HG02870 (cell line): ENCODE measurements at regions not wholly inside any gene's neighbourhood (a gene's known extent, or its start where the extent isn't known, plus 50 kb on each side); places are given as distances from the start of the nearest gene placed in this dataset.
"Not testable (repeated sequence)": the region's sequence is repeated elsewhere in the genome, so short reads cannot be mapped to it uniquely, and the experiment has no call there.

Experiments used
- ATAC-seq: cut with Tn5 transposase; IDR thresholded peaks from one replicate; pipeline ENCODE4 v1.9.1; 2021; ENCODE audit warnings: mild to moderate bottlenecking, moderate library complexity; ENCODE audit not compliant: unreplicated experiment

GRCh38 chr2:185475914-185476313 lies 262.7 kb upstream of the FSIP2 start:
- no peak for ATAC-seq

- peak; percentile 58 for ATAC-seq
These were observed 261.2 kb upstream of the FSIP2 start for GRCh38 chr2:185477452-185477851.

GRCh38 chr2:185484602-185485001 lies 254.0 kb upstream of the FSIP2 start:
- ATAC-seq = no peak

- no peak for ATAC-seq
These were observed 236.3 kb upstream of the FSIP2 start for GRCh38 chr2:185502351-185502750.

DNA sequence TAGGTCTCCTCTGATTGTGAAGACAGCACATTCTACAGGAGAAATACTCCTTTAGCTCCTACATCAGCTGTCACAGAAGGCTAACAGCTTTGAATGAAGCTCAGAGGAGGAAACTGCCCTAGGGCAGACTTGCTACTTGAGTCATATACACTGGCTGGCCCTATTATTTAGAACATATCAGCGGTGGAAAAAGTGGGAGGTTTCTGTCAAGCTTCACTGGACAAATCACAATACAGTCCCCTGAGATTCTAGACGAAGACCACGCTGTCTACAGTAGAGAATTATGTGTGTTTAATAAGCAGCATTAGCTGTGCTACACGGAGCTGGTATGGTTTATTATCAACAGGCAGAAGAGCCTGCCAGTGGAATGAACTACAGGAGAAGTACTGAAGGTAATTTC lies 230.9 kb upstream of the FSIP2 start:
- ATAC-seq = no peak

DNA sequence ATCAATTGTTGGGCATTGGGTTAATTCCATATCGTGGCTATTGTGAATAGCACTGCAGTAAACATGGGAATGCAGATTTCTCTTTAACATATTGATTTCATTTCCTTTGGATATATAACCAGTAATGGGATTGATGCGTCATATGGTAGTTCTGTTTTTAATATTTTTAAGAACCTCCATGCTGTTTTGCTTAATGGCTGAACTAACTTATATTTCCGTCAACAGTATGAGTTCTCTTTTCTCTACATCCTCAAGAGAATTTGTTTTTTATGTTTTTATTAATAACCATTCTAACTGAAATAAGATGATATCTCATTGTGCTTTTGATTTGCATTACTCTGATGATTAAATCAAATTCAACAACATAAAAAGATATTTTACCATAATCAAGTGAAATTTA lies 228.5 kb upstream of the FSIP2 start:
- no peak for ATAC-seq

- no peak for ATAC-seq
These were observed 226.7 kb upstream of the FSIP2 start for GRCh38 chr2:185511925-185512324.

DNA sequence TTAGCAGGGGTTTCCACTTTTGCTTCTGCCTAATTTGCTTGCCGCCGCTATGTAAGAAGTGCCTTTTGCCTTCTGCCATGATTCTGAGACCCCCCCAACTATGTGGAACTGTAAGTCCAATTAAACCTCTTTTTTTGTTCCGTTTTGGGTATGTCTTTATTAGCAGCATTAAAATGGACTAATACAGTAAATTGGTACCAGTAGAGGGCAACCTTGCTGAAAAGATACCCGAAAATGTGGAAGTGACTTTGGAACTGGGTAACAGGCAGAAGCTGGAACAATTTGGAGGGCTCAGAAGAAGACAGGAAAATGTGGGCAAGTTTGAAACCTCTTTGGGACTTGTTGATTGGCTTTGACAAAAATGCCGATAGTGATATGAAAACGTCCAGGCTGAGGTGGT lies 216.1 kb upstream of the FSIP2 start:
- no peak for ATAC-seq

GRCh38 chr2:185524242-185524641 lies 214.4 kb upstream of the FSIP2 start:
- not testable (repeated sequence) for ATAC-seq

GRCh38 chr2:185526161-185526560 lies 212.4 kb upstream of the FSIP2 start:
- no peak for ATAC-seq

DNA sequence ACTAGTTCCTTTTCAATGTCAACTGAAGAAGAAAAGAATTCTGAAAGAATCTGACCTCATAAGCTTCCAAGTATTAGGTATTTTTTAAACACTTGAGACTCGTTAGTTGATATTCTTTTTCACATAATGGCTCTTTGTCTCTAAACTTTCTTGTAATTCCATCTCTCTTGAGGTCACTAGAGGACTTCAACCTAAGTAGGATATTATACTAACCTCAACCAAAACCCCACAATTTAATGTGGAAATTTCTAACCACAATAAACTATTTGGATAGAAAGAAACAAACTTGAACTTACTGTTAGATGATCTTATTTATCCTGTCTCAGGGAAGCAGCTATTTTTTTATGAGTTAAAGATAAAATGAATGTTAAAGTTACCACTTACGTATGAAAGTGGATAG lies 206.9 kb upstream of the FSIP2 start:
- no peak for ATAC-seq

- no peak for ATAC-seq
These were observed 200.9 kb upstream of the FSIP2 start for GRCh38 chr2:185537689-185538088.

DNA sequence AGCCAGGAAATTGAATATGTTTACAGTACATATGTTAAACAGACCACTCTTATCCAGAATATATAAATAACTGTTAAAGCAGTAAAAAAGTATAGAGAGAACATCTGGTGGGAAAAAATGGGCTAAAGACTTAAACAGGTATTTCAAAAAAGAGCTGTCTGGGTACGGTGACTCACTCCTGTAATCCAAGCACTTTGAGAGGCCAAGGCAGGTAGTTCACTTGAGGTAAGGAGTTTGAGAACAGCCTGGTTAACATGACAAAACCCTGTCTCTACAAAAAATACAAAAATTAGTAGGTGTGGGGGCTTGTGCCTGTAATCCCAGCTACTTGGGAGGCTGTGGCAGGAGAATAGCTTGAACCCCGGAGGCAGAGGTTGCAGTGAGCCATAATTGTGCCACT lies 171.4 kb upstream of the FSIP2 start:
- no peak for ATAC-seq

- ATAC-seq = no peak
These were observed 170.7 kb upstream of the FSIP2 start for GRCh38 chr2:185567940-185568339.

GRCh38 chr2:185578322-185578721 lies 160.3 kb upstream of the FSIP2 start:
- no peak for ATAC-seq

DNA sequence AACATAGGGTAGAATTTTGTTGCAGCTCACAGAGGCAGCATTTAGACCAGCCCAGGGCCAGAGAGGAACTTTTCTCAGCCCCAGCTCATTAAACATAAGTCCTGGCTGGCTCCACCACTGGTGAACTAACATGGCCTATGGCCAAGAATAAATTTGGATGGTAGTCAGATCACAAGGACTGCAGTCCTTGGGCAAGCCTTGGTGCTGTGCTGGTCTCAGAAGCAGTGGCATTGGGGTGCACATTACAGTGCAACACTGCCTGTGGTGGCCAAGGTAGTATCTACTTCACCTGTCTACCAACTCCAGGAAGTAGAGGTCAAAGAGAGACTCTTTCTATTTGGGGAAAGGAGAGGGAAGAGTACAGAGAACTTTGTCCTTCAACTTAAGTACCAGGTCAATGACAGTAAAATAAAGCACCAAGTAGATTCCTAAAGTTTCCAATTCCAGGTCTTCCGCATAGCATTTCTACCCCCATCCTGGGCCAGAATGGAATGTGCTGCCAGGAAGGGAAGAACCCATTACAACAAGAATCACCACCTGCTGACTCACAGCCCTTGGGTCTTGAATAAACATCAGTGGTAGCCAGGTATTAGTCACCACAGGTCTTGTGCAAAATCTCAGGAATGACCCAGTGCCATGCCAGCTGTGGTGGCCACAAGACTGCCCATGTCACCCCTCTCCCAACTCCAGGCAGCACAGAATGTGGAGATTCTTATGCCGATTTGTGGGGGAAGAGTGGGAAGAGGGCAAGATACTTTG lies 155.4 kb upstream of the FSIP2 start:
- ATAC-seq = no peak

GRCh38 chr2:185585165-185585564 lies 153.4 kb upstream of the FSIP2 start:
- not testable (repeated sequence) for ATAC-seq

DNA sequence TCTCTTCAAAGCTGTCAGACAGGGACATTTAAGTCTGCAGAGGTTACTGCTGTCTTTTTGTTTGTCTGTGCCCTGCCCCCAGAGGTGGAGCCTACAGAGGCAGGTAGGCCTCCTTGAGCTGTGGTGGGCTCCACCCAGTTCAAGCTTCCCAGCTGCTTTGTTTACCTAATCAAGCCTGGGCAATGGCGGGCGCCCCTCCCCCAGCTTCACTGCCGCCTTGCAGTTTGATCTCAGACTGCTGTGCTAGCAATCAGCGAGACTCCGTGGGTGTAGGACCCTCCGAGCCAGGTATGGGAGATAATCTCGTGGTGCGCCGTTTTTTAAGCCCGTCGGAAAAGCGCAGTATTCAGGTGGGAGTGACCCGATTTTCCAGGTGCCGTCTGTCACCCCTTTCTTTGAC lies 147.3 kb upstream of the FSIP2 start:
- not testable (repeated sequence) for ATAC-seq

- no peak for ATAC-seq
These were observed 130.7 kb upstream of the FSIP2 start for GRCh38 chr2:185607945-185608344.

DNA sequence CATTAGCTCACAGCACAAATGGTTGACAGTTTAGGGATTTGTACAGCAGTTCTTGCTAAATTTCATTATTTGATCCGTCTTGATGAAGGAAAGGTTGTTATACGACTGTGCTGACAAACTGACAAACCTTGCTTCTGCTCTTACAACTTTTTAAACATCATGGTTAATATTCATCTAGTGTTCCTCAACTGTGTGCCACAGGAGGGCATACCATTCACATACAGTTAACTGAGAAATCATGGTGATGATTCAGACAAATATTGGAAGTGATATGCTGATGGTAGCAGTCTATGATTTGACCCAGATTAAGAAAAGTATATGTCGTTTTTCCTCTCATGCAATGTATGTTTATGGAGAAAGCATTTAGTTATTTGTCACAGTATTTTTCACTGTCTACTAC lies 129.8 kb upstream of the FSIP2 start:
- ATAC-seq = no peak

DNA sequence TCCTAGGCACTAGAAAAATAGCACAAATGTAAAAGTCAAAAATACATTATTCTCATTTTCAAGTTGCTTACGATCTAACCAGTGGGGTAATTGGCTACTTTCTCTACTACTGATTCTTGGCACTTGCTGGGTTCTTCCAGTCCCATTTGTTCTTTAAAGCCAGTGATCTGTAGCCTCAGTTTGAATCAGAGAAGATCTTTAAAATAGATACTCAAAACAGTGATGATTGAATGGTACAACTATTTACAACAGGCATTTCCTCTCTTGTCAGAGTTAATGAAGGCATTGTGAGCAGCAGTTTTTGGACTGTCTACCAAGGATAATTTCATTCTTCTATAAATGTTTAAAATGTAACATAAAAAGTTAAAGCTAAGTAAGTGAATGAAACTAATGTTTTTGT lies 128.3 kb upstream of the FSIP2 start:
- ATAC-seq = no peak

DNA sequence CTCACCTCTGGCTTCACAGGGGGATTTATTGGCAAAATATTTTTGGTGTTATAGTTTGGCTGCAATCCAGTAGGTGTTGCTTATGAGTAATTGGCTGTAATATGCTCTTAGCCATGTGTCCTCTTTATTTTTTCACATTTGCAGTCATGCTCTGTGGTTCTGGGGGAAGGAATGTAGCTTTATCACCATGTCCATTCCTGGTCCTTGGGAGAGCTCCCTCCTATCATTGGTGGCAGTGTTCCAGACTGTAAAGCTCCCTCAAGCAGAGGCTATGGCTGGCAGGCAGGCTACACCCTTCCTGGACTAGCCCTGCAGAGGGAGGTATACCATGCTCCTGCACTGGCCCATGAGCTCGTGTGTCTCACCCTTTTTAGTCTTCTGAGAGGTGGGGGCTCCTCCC lies 120.0 kb upstream of the FSIP2 start:
- no peak for ATAC-seq

- ATAC-seq = no peak
These were observed 113.0 kb upstream of the FSIP2 start for GRCh38 chr2:185625604-185626003.
